ENCODE measurements at regions not wholly inside any gene's neighbourhood (a gene's known extent, or its start where the extent isn't known, plus 50 kb on each side); places are given as distances from the start of the nearest gene placed in this dataset.
A peak's percentile ranks its signal among the peaks of the same experiment; 100 is the strongest.

DNA sequence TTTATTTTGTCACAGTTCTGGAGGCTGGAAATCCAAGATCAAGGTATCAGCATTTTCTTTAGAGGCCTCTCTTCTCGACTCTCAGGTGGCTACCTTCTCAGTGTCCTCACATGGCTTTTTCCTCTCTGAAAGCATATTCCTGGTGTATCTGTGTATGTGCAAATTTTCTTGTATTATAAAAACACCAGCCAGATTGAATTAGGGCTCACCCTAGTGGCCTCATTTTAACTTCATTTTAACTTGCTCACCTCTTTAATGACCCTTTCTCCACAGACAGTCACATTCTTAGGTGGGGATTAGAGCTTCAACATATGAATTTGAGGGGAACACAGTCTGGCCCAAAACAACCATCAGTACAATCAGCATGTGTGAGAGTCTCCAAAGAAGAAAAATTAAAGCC, 542.4 kb upstream of the FAM241A start:
- TF ChIP-seq YY1 (IDR thresholded peaks at IDR 0.05; ENCODE audit: low read depth): no peak
- no peak for TF ChIP-seq FOXM1 (IDR thresholded peaks at IDR 0.05; ENCODE audit: borderline replicate concordance, low read depth)
- no peak for TF ChIP-seq NFIC (IDR thresholded peaks at IDR 0.05)
- TF ChIP-seq CEBPB (IDR thresholded peaks at IDR 0.05): no peak
- no peak for TF ChIP-seq TCF12 (IDR thresholded peaks at IDR 0.05; ENCODE audit: low read depth)
- TF ChIP-seq, protein P1, sequence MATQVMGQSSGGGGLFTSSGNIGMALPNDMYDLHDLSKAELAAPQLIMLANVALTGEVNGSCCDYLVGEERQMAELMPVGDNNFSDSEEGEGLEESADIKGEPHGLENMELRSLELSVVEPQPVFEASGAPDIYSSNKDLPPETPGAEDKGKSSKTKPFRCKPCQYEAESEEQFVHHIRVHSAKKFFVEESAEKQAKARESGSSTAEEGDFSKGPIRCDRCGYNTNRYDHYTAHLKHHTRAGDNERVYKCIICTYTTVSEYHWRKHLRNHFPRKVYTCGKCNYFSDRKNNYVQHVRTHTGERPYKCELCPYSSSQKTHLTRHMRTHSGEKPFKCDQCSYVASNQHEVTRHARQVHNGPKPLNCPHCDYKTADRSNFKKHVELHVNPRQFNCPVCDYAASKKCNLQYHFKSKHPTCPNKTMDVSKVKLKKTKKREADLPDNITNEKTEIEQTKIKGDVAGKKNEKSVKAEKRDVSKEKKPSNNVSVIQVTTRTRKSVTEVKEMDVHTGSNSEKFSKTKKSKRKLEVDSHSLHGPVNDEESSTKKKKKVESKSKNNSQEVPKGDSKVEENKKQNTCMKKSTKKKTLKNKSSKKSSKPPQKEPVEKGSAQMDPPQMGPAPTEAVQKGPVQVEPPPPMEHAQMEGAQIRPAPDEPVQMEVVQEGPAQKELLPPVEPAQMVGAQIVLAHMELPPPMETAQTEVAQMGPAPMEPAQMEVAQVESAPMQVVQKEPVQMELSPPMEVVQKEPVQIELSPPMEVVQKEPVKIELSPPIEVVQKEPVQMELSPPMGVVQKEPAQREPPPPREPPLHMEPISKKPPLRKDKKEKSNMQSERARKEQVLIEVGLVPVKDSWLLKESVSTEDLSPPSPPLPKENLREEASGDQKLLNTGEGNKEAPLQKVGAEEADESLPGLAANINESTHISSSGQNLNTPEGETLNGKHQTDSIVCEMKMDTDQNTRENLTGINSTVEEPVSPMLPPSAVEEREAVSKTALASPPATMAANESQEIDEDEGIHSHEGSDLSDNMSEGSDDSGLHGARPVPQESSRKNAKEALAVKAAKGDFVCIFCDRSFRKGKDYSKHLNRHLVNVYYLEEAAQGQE (IDR thresholded peaks at IDR 0.05; ENCODE audit: low read depth): no peak
- TF ChIP-seq, protein P2, sequence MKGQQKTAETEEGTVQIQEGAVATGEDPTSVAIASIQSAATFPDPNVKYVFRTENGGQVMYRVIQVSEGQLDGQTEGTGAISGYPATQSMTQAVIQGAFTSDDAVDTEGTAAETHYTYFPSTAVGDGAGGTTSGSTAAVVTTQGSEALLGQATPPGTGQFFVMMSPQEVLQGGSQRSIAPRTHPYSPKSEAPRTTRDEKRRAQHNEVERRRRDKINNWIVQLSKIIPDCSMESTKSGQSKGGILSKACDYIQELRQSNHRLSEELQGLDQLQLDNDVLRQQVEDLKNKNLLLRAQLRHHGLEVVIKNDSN (IDR thresholded peaks at IDR 0.05): no peak
- no peak for TF ChIP-seq EP300 (IDR thresholded peaks at IDR 0.05; ENCODE audit: borderline replicate concordance)
- no peak for TF ChIP-seq EGR1 (IDR thresholded peaks at IDR 0.05)
- TF ChIP-seq ZBTB7A (IDR thresholded peaks at IDR 0.05; ENCODE audit: low read depth): no peak
- TF ChIP-seq TAF1 (IDR thresholded peaks at IDR 0.05; ENCODE audit: low read depth): no peak
- TF ChIP-seq, protein P3, sequence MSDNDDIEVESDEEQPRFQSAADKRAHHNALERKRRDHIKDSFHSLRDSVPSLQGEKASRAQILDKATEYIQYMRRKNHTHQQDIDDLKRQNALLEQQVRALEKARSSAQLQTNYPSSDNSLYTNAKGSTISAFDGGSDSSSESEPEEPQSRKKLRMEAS (IDR thresholded peaks at IDR 0.05): no peak
- no peak for TF ChIP-seq RAD21 (IDR thresholded peaks at IDR 0.05; ENCODE audit: low read depth)
- TF ChIP-seq TEAD4 (IDR thresholded peaks at IDR 0.05): no peak

DNA sequence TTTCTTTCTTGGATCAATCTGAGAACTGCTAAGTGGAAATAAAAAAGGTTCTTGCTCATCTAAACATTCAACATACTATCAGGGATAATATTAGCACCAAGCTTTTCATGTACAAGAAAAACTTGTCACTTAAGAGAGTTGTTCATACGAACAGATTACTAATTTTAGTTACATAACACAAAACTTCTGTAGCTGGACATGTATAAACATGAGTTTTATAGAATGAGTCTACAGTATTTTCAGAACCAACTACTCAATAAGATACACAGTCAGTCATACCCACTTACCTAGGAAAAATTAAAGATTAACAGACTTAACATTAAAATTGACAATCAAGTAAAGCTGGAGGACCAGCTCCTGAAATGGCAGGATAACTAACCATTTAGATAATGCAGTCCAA, 540.1 kb upstream of the FAM241A start:
- no peak for TF ChIP-seq TAF1 (IDR thresholded peaks at IDR 0.05; ENCODE audit: low read depth)
- TF ChIP-seq, protein P1 (IDR thresholded peaks at IDR 0.05; ENCODE audit: low read depth): no peak
- TF ChIP-seq, protein P2 (IDR thresholded peaks at IDR 0.05): no peak
- no peak for TF ChIP-seq EP300 (IDR thresholded peaks at IDR 0.05; ENCODE audit: borderline replicate concordance)
- no peak for TF ChIP-seq NFIC (IDR thresholded peaks at IDR 0.05)
- no peak for TF ChIP-seq ZBTB7A (IDR thresholded peaks at IDR 0.05; ENCODE audit: low read depth)
- TF ChIP-seq TEAD4 (IDR thresholded peaks at IDR 0.05): no peak
- TF ChIP-seq, protein P3 (IDR thresholded peaks at IDR 0.05): no peak

DNA sequence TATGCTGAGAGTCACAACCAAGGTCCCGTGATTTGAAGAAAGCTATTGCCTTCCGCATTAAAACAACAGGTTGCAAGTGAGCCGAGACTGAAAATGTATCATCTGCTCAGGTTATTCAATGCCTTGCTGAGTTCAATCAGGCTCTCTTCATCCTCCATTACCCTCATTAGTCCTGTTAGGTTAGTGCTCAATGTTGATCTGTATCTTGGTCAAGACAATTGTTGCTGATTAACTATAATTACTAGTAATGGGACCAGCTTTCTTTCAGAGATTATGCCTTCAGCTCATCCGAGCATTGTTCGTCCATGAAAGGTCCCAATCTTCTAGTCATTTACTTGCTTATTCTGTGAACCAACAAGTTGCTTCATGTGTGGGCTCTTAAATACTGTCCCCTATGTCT, 534.6 kb upstream of the FAM241A start:
- TF ChIP-seq EGR1 (IDR thresholded peaks at IDR 0.05) (no peak), CREB1 (IDR thresholded peaks at IDR 0.05; ENCODE audit: low read depth) (no peak)

DNA sequence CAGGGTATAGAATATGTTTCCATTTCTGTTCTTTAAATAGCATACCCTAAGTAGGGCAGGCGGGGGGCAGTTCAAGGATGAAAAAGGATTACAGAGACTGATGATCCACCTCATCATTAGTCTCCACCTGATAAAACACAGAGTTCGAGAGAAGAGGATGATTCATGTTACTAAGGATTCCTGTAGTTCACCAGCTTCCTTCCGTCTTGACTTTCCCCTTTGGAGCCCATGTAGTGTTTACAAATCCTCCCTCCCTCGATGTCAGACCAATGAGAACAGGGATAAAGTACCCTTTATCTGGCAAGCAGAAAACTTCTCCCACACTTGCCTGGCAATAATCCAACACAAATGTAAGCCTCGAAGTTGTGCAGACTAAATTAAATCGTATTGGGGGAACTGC, 526.3 kb upstream of the FAM241A start:
- TF ChIP-seq EGR1 (IDR thresholded peaks at IDR 0.05) (no peak), YY1 (IDR thresholded peaks at IDR 0.05; ENCODE audit: low read depth) (no peak), TEAD4 (IDR thresholded peaks at IDR 0.05) (no peak), TAF1 (IDR thresholded peaks at IDR 0.05; ENCODE audit: low read depth) (no peak), CEBPB (IDR thresholded peaks at IDR 0.05) (no peak)
- TF ChIP-seq, protein P1 (IDR thresholded peaks at IDR 0.05; ENCODE audit: low read depth): no peak

DNA sequence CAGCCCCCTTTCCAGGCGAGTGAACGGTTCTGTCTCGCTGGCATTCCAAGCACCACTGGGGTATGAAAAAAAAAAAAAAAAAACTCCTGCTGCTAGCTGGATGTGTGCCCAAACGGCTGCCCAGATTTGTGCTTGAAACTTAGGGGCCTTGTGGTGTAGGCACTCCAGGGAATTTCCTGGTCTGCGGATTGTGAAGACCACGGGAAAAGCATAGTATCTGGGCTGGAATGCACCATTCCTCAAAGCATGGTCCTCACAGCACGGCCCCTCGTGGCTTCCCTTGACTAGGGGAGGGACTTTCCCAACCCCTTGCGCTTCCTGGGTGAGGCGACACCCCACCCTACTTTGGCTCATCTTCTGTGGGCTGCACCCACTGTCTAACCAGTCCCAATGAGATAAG, 516.8 kb upstream of the FAM241A start:
- TF ChIP-seq FOXM1 (IDR thresholded peaks at IDR 0.05; ENCODE audit: borderline replicate concordance, low read depth): no peak
- no peak for TF ChIP-seq RAD21 (IDR thresholded peaks at IDR 0.05; ENCODE audit: low read depth)
- peak; percentile 72; the same call in 1 of the 2 replicates for TF ChIP-seq EP300 (IDR thresholded peaks at IDR 0.05; ENCODE audit: borderline replicate concordance)
- peak; percentile 81 for TF ChIP-seq TEAD4 (IDR thresholded peaks at IDR 0.05)
- TF ChIP-seq, protein P2 (IDR thresholded peaks at IDR 0.05): 0 out of 2 replicates have a peak, but pooled peaks have one; percentile 1
- peak; percentile 55; the same call in 1 of the 2 replicates for TF ChIP-seq ZBTB7A (IDR thresholded peaks at IDR 0.05; ENCODE audit: low read depth)
- TF ChIP-seq, protein P3 (IDR thresholded peaks at IDR 0.05): peak; percentile 44; the same call in 1 of the 2 replicates
- no peak for TF ChIP-seq CEBPB (IDR thresholded peaks at IDR 0.05)
- no peak for TF ChIP-seq TAF1 (IDR thresholded peaks at IDR 0.05; ENCODE audit: low read depth)
- TF ChIP-seq TCF12 (IDR thresholded peaks at IDR 0.05; ENCODE audit: low read depth): peak; percentile 44; the same call in 1 of the 2 replicates
- peak; percentile 90 for TF ChIP-seq NFIC (IDR thresholded peaks at IDR 0.05)

Measured in Ishikawa (cell line).